Mucosa of stomach (tissue), 1 donor: ENCODE measurements at regions not wholly inside any gene's neighbourhood (a gene's known extent, or its start where the extent isn't known, plus 50 kb on each side); places are given as distances from the start of the nearest gene placed in this dataset.

Experiments used
- H3K27me3 ChIP-seq: one replicate; pipeline ENCODE4 v1.7.0; 2013; ENCODE audit warnings: mild to moderate bottlenecking, low read length; ENCODE audit not compliant: control insufficient read depth, insufficient read depth
- H3K36me3 ChIP-seq: one replicate; pipeline ENCODE4 v1.7.0; 2013; ENCODE audit warnings: low read length; ENCODE audit not compliant: control insufficient read depth, insufficient read depth
- H3K4me1 ChIP-seq: one replicate; pipeline ENCODE4 v1.7.0; 2013; ENCODE audit warnings: mild to moderate bottlenecking, low read length; ENCODE audit not compliant: control insufficient read depth, insufficient read depth
- H3K4me3 ChIP-seq: one replicate; pipeline ENCODE4 v1.7.0; 2013; ENCODE audit warnings: low read length
- H3K9ac ChIP-seq: one replicate; pipeline ENCODE4 v1.7.0; 2013; ENCODE audit warnings: mild to moderate bottlenecking, low read length, moderate library complexity
- H3K9me3 ChIP-seq: one replicate; pipeline ENCODE4 v1.7.0; 2013; ENCODE audit warnings: mild to moderate bottlenecking, low read length, moderate library complexity; ENCODE audit not compliant: control insufficient read depth
- donor health status: Pancreatic carcinoma.

DNA sequence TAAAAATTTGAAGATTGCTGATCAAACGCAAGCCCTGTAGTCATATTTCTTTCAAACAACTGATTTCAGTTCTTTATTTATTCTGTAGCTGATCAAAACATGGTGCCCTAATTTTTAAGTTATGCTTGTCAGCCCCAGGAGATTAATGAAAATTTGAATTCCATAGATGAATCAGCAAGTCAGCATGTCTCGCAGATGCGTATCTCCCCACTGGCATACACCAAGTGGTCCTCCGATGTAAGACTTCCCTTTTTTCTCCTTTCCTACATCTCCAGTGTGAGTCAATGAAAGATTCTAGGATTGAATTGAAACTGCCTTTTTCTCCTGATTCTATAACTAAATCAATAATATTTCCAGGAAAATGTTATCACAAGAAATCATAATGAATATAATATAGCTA lies 539.6 kb upstream of the NOX3 start:
- Histone ChIP-seq H3K27me3 (no peaks in the 10 kb centered on the region), H3K4me1 (no peaks in the 10 kb centered on the region), H3K9me3 (no peaks in the 10 kb centered on the region), H3K36me3 (no peaks in the 10 kb centered on the region), H3K9ac (no peak overlapping the region), H3K4me3 (no peak overlapping the region)

DNA sequence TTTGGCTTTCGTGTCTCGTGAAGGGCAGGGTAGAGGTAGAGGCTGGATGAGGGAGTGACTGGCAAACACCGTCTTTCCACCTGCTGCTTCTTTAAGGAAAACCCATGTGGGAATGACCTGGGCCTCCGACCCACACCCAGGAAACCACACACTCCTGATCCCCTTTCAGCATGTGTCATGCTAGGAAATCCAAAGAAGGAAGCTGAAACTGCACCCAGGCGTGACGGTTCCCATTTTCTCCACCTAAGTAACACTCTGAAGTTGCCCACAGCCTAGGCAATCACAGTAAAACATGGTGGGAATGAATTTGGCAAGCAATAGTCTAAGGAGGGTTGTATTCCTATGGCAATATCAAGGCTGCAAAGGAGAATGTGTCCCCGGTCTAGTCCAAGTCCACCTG lies 538.4 kb upstream of the NOX3 start:
- no peaks in the 10 kb centered on the region for H3K36me3 ChIP-seq
- no peaks in the 10 kb centered on the region for H3K9me3 ChIP-seq
- no peaks in the 10 kb centered on the region for H3K4me1 ChIP-seq
- no peak overlapping the region for H3K4me3 ChIP-seq
- no peak overlapping the region for H3K9ac ChIP-seq
- H3K27me3 ChIP-seq: no peaks in the 10 kb centered on the region

DNA sequence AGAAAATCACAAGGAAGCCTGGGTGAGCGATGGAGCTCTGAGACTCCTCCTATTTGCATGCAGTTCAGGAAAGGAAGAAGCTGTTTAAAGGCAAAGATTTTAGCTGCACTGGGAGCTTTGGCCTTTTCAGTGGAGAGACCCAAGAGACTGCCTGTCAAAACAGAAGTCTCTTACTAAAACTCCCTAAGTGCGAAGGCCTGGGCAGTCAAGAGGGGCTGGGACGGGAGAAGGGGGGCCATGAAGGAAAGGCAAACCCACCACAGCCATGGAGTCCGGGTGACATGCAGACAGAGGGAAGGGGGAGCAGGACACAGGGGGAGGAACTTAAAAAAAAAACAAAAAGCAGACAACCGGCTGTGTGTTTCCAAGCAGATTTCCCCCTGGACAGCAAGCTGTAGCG lies 537.6 kb upstream of the NOX3 start:
- Histone ChIP-seq H3K27me3 (no peaks in the 10 kb centered on the region), H3K4me3 (no peak overlapping the region), H3K36me3 (no peaks in the 10 kb centered on the region), H3K4me1 (no peaks in the 10 kb centered on the region), H3K9me3 (no peaks in the 10 kb centered on the region), H3K9ac (no peak overlapping the region)

DNA sequence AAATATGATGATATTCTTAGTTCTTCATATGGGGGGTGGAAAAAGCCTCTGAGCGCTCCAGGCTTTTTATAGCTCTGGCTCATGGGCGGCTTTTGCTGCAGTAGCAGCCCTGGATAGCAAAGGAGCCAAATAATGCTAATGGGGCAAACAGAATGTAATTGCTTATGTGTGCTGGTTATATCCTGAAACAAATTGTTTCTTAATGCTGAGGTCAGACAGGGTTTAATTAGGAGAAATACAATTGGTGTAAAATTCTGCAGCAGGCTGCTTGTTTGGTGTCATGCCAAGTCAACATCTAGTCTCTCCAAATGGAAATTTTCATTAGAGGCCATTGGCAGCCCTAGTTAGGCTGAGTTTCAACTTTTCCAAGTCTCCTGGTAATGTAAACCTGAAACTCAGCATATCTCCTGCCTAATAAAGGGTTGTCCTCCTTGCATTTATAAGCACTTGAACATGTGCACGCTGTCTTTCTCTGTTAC lies 530.1 kb upstream of the NOX3 start:
- Histone ChIP-seq H3K27me3 (no peaks in the 10 kb centered on the region), H3K36me3 (no peaks in the 10 kb centered on the region), H3K9me3 (no peaks in the 10 kb centered on the region), H3K9ac (no peak overlapping the region), H3K4me3 (no peak overlapping the region), H3K4me1 (no peaks in the 10 kb centered on the region)

DNA sequence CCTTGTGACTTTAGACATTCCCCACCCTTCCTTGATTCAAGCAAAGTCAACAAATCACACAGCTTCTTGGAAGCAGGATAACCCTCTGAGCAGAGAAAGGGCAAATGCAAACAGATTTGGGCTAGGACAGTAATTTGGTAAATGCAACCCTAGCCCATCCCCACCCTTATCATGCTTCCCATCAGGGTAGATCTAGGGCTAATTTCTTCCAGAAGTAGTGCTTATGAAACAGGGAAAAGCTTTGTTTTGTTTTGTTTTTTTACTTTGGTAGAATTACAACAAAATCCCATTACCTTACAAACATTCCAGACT lies 525.1 kb upstream of the NOX3 start:
- Histone ChIP-seq H3K4me1 (no peaks in the 10 kb centered on the region), H3K4me3 (no peak overlapping the region), H3K36me3 (no peaks in the 10 kb centered on the region), H3K9ac (no peak overlapping the region), H3K9me3 (no peaks in the 10 kb centered on the region), H3K27me3 (no peaks in the 10 kb centered on the region)

DNA sequence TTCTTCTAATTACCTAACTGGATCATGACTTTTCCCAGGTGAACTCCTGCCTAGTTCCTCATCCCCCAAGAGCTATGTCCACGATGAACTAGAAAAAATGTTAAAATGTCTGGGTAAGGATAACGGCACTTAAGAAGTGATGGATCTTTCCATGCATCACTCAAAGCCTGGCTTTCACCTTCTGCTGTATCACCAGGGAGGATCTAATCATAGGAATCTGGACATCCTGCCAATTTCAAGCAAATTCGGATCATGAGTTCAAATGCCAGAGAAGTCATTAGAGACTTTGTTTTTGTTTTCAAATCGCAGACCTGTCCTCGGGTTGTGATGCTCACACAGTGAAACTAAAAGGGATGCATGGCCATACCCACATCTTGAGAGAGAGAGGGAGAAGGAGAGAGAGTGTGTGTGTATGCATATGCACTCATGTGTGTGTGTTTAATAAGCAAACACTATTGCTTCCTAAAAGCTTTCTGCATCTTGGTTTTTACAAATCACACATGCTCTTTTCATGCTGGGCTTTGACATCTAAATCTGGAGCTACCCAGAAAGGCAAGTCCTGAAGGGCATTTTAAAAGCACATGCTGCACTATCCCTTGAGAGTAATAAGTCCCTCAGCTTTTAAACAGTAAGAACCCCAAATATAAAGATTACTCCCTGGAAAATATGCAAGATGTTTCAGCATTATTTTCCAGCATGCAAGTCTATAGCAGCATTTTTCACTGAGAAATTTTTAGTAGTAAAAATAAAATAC lies 524.6 kb upstream of the NOX3 start:
- no peak overlapping the region for H3K4me3 ChIP-seq
- H3K9ac ChIP-seq: no peak overlapping the region
- H3K36me3 ChIP-seq: no peaks in the 10 kb centered on the region
- H3K9me3 ChIP-seq: no peaks in the 10 kb centered on the region
- no peaks in the 10 kb centered on the region for H3K4me1 ChIP-seq
- H3K27me3 ChIP-seq: no peaks in the 10 kb centered on the region

DNA sequence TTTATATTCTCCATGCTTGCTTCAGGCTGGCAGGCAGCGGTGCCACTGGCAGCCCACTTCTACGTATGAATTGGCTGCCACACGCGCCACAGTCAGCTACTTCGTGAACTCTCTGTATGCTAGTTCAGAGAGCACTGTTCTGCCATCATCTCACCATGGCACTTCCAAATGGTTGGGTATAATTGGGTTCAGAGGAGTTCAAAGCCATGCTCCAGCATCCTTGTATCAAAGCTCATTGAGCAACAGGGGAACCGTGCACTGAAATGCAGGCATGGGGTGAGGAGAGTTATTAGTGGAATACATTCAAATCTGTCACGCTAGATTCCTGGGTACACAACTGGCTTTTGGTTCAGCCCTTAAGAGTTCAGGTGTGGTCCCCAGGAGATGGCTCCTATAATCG lies 519.9 kb upstream of the NOX3 start:
- Histone ChIP-seq H3K9ac (no peak overlapping the region), H3K4me1 (no peaks in the 10 kb centered on the region), H3K27me3 (no peaks in the 10 kb centered on the region), H3K9me3 (no peaks in the 10 kb centered on the region), H3K36me3 (no peaks in the 10 kb centered on the region), H3K4me3 (no peak overlapping the region)

DNA sequence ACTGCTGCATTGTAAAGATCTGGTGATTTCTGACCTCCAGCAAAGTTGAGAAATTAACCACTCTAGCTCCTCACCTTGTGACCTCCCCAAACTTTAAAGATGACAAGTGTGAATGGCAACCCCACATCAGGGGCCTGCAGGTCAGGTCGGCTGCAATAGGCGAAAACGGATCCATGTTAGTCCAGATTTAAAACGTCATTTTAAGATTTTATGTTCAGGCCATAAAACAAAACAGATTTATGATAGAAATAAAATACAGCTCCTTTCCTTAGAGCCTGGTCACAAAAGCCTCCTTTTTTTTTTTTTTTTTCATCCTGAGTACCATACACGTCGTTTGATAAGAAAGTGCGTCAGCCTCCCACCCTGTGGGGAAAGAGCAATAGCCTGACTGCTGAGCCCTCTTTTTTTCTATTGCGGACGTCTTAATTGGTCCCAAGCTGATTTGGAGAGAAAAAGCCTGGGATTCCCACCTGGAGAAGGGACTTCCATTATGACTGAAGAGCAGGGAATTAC lies 519.2 kb upstream of the NOX3 start:
- Histone ChIP-seq H3K9me3 (no peaks in the 10 kb centered on the region), H3K27me3 (no peaks in the 10 kb centered on the region), H3K4me3 (no peak overlapping the region), H3K9ac (no peak overlapping the region), H3K4me1 (no peaks in the 10 kb centered on the region), H3K36me3 (no peaks in the 10 kb centered on the region)

DNA sequence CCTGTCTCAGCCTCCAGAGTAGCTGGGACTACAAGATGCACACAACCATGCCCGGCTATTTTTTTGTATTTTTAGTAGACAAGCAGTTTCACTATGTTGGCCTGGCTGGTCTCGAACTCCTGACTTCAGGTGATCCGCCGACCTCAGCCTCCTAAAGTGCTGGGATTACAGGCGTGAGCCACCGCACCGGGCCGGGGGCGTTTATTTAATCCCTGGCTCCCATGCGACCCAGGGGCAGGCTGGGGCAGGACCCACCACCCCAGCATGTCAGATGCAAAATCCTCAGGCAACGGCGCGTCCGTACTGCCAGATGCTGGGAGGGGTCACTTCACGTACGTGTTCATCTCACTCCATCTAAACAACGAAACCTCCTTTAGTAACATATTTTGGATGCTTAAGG lies 518.7 kb upstream of the NOX3 start:
- H3K4me1 ChIP-seq: no peaks in the 10 kb centered on the region

DNA sequence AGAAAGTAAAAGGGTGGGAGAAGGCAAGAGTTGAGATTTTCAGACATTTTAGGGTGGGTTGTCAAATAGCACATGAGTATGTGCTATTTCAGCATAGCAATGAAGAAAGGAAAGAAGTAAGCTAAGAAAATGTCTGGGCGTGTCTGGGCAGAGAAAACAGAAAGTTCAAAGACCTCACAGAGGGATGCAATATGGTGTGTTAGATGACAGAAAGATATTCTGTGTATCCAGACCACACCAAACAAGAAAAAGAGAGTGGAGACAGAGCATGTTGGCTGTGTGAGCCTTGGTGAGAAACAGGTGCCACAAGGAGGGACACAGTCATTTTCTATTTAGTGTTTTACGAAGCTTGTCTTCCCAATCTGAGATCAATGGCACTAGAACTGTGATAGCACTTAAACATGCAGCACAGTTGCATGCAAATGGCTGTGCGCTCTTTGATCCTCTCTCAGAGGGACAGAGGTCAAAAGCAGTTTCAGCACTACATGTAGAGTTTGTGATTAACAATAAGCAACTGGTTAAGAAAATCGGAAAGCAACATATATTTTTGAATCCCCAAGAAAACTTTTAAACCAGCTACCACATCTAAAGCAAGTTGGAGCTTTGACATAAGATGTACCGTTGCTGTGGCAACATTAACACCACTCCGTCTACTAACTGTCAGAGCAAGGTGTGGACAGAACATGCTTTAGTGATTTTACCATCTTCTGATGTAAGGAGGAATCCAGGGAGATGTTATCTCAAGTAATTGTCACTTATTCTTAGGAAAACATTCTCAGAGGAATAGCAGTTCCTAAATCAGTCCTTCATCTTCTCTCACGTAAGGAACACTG lies 515.5 kb upstream of the NOX3 start:
- no peak overlapping the region for H3K4me3 ChIP-seq
- no peaks in the 10 kb centered on the region for H3K9me3 ChIP-seq
- H3K27me3 ChIP-seq: no peaks in the 10 kb centered on the region
- H3K9ac ChIP-seq: no peak overlapping the region
- no peaks in the 10 kb centered on the region for H3K36me3 ChIP-seq
- H3K4me1 ChIP-seq: no peaks in the 10 kb centered on the region

More for the DNA sequence above, 518.7 kb upstream of the NOX3 start:
- no peaks in the 10 kb centered on the region for H3K9me3 ChIP-seq
- no peaks in the 10 kb centered on the region for H3K27me3 ChIP-seq
- no peak overlapping the region for H3K9ac ChIP-seq
- no peaks in the 10 kb centered on the region for H3K36me3 ChIP-seq
- H3K4me3 ChIP-seq: no peak overlapping the region

DNA sequence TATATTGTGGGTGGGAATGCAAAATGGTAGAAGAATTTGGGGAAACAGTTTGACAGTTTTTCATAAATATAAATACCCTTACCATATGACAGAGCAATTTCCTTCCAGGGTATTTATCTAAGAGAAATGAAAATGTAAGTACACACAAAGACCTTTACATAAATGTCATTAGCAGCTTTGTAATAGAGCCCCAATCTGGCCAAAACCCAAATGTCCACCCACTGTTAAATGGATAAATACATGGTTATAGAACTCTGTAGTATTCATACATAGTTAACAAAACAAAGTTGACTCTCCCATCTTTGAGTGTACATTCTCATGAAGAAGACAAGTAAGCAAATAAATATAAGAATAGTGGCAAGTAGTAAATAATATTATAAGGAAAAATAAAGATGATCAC lies 514.8 kb upstream of the NOX3 start:
- no peak overlapping the region for H3K4me3 ChIP-seq
- no peaks in the 10 kb centered on the region for H3K27me3 ChIP-seq
- H3K9me3 ChIP-seq: no peaks in the 10 kb centered on the region
- no peak overlapping the region for H3K9ac ChIP-seq
- no peaks in the 10 kb centered on the region for H3K36me3 ChIP-seq
- no peaks in the 10 kb centered on the region for H3K4me1 ChIP-seq

DNA sequence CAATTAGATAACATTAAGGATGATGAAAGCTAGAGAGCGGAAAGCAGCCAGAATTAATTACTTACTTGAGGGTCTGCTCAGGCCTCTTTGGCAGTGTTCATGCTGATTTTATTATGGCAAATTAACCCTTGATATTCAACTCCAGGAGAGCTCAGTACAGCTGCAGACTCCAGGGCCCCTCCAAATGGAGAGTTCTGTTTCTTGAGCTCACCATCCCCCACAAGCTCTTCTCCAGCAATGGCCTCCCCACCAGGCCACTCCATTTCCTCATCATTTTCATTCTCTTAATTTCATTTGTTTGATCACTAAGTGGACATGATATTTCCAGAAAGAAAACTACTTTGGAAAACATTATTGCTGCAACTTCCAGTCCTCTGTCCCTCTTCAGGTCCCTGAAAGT lies 513.3 kb upstream of the NOX3 start:
- H3K4me1 ChIP-seq: no peaks in the 10 kb centered on the region
- H3K36me3 ChIP-seq: no peaks in the 10 kb centered on the region
- H3K4me3 ChIP-seq: no peak overlapping the region
- no peaks in the 10 kb centered on the region for H3K27me3 ChIP-seq
- H3K9me3 ChIP-seq: no peaks in the 10 kb centered on the region
- no peak overlapping the region for H3K9ac ChIP-seq
